ENCODE measurements at regions not wholly inside any gene's neighbourhood (a gene's known extent, or its start where the extent isn't known, plus 50 kb on each side); places are given as distances from the start of the nearest gene placed in this dataset.
"Not testable (repeated sequence)": the region's sequence is repeated elsewhere in the genome, so short reads cannot be mapped to it uniquely, and the experiment has no call there.

- no peak overlapping the region for H3K4me3 ChIP-seq (ENCODE audit: low read depth, low read length)
- no peak for DNase-seq (ENCODE audit: low read depth)
- TF ChIP-seq CTCF (IDR thresholded peaks at IDR 0.05; ENCODE audit: low read depth, low read length, missing control alignments): no peak
Observed at GRCh38 chr10:65779985-65780384, 1145.9 kb upstream of the LRRTM3 start.

GRCh38 chr10:65786279-65786678, 1139.6 kb upstream of the LRRTM3 start:
- no peak for DNase-seq (ENCODE audit: low read depth)
- H3K4me3 ChIP-seq (ENCODE audit: low read depth, low read length): no peak overlapping the region
- no peak for TF ChIP-seq CTCF (IDR thresholded peaks at IDR 0.05; ENCODE audit: low read depth, low read length, missing control alignments)

- no peak overlapping the region for H3K4me3 ChIP-seq (ENCODE audit: low read depth, low read length)
- no peak for DNase-seq (ENCODE audit: low read depth)
- TF ChIP-seq CTCF (IDR thresholded peaks at IDR 0.05; ENCODE audit: low read depth, low read length, missing control alignments): no peak
Observed at GRCh38 chr10:65787571-65787970, 1138.3 kb upstream of the LRRTM3 start.

GRCh38 chr10:65788271-65788670, 1137.6 kb upstream of the LRRTM3 start:
- no peak for TF ChIP-seq CTCF (IDR thresholded peaks at IDR 0.05; ENCODE audit: low read depth, low read length, missing control alignments)
- DNase-seq (ENCODE audit: low read depth): no peak
- no peak overlapping the region for H3K4me3 ChIP-seq (ENCODE audit: low read depth, low read length)

GRCh38 chr10:65791979-65792378, 1133.9 kb upstream of the LRRTM3 start:
- DNase-seq (ENCODE audit: low read depth): no peak
- TF ChIP-seq CTCF (IDR thresholded peaks at IDR 0.05; ENCODE audit: low read depth, low read length, missing control alignments): no peak
- H3K4me3 ChIP-seq (ENCODE audit: low read depth, low read length): no peak overlapping the region

GRCh38 chr10:65793738-65794425, 1132.0 kb upstream of the LRRTM3 start:
- no peak overlapping the region for H3K4me3 ChIP-seq (ENCODE audit: low read depth, low read length)
- DNase-seq (ENCODE audit: low read depth): no peak
- TF ChIP-seq CTCF (IDR thresholded peaks at IDR 0.05; ENCODE audit: low read depth, low read length, missing control alignments): no peak

GRCh38 chr10:65794861-65795260, 1131.0 kb upstream of the LRRTM3 start:
- not testable (repeated sequence) for H3K4me3 ChIP-seq (ENCODE audit: low read depth, low read length); DNase-seq (ENCODE audit: low read depth)

Measured in GM12864 (cell line).